ENCODE measurements at regions not wholly inside any gene's neighbourhood (a gene's known extent, or its start where the extent isn't known, plus 50 kb on each side); places are given as distances from the start of the nearest gene placed in this dataset.

GRCh38 chr2:59660262-59660661, 893.2 kb downstream of the BCL11A start (continued):
- TF ChIP-seq PHF8 (conservative IDR thresholded peaks at IDR 0.05; ENCODE audit: low read depth, low read length) = no peak
- no peak for TF ChIP-seq CEBPB (IDR thresholded peaks at IDR 0.05; ENCODE audit: low read depth, low read length)
- no peak for TF ChIP-seq RBBP5 (IDR thresholded peaks at IDR 0.05; ENCODE audit: borderline replicate concordance, low read depth, low read length)
